GM12891 (cell line): ENCODE measurements at regions not wholly inside any gene's neighbourhood (a gene's known extent, or its start where the extent isn't known, plus 50 kb on each side); places are given as distances from the start of the nearest gene placed in this dataset.
A peak's percentile ranks its signal among the peaks of the same experiment; 100 is the strongest.

Source experiments
- DNase-seq: peaks from one replicate; pipeline ENCODE4 v3.0.0; 2011; ENCODE audit warnings: low spot score; ENCODE audit not compliant: insufficient read length
- FAIRE-seq: peaks from 2 replicates; lab custom pipeline; 2011; peaks lifted over from hg19 to GRCh38; lab: Jason Lieb, UNC
- PAX5 ChIP-seq: IDR thresholded peaks from 2 replicates; pipeline ENCODE4 v1.6.1; 2011; ENCODE audit warnings: low read length, moderate library complexity, mild to moderate bottlenecking; ENCODE audit not compliant: insufficient read depth, severe bottlenecking
- POLR2A ChIP-seq: IDR thresholded peaks from 2 replicates; pipeline ENCODE4 v1.6.1; 2011; ENCODE audit warnings: low read depth, low read length, control low read depth
- POLR2AphosphoS5 ChIP-seq: IDR thresholded peaks from 2 replicates; pipeline ENCODE4 v1.6.1; 2011; ENCODE audit warnings: low read depth, low read length, control low read depth
- POU2F2 ChIP-seq: IDR thresholded peaks from 2 replicates; pipeline ENCODE4 v1.6.1; 2011; ENCODE audit warnings: low read depth, mild to moderate bottlenecking, control low read depth, low read length, moderate library complexity
- SPI1 ChIP-seq: IDR thresholded peaks from 2 replicates; pipeline ENCODE4 v1.6.1; 2011; ENCODE audit warnings: low read depth, low read length, control low read depth
- TAF1 ChIP-seq: IDR thresholded peaks from 2 replicates; pipeline ENCODE4 v1.6.1; 2011; ENCODE audit warnings: low read depth, low read length, control low read depth

DNA sequence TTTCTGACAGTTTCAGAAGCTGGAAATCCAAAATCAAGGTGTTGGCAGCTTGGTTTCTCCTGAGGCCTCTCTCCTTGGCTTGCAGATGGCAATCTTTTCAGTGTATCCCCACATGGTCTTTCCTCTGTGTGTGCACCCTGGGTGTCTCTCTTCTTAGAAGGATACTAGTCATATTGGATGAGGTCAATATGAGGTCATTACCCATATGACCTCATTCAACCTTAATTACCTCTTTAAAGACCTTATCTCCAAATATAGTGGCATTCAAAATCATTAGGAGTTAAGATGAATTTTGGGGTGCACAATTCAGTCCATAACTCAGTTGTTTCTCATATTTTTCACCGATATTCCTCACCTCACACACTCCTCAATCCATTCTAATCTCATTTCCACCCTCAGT is 92.4 kb upstream of the TGM3 start:
- FAIRE-seq (no peak), DNase-seq (no peak)
- no peak for TF ChIP-seq POLR2AphosphoS5
- TF ChIP-seq TAF1, result no peak
- TF ChIP-seq SPI1, result no peak
- TF ChIP-seq POLR2A, result no peak
- TF ChIP-seq PAX5, result no peak
- TF ChIP-seq POU2F2, result no peak

DNA sequence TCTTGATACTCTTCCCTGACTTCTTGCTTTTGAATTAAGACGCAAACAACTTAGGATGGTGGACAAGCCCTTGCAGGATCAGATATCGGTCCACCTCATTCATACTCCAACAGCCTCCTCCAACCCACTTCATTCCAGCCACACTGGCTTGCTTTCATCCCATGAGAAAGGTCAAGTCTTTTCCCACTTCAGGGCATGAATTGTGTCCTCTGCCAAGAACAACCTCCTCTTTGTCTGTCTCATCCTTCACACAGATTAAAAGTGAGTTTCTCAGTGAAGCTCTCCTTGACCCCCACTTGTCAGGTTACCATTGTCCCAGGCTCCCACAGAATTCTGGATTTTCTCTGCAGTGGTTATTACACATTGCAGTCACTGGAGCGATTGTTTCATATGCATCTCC is 91.8 kb upstream of the TGM3 start:
- DNase-seq (no peak), FAIRE-seq (no peak)
- TF ChIP-seq TAF1, result no peak
- TF ChIP-seq PAX5, result no peak
- no peak for TF ChIP-seq POLR2A
- no peak for TF ChIP-seq SPI1
- TF ChIP-seq POLR2AphosphoS5, result no peak
- no peak for TF ChIP-seq POU2F2

DNA sequence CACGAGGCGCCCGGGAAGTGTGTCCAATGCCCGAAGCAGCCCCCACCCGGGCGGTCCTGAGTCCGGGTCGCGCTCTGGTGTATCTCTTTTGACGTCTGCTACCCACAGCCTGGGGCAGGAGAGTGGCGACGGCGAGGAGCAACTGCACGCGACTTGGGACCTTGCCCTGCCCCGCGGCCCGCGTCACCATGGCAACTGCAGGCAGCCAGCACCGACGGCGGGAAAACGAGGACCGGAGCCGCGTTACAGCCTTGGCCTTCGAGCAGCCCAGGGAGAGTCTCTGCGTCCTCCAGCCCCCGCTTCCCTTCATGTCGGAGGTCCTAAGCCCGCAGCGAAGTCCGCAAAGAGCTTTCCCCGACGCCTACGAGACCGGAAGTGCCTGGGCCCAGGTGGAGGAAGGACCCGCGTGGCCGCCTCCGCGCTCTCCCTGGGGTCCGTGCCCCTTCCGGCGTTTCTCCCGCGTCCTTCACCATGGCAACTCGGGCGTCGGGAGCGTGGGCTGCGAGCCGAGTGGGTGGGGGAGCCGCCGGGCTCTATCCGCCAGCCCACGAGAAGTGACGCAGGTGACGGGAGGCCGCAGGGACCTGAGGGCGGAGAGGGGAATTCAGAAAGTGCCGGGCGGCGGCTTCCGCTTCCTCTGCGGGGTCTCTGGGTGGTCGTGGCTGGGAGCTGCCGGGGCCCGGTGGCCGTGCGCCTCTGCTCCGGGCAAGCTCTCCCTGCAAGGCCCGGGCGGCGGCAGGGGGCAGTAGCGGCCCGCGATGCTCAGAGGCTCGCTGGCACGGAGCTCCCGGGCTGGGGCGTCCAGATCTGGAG is 88.6 kb upstream of the TGM3 start:
- TF ChIP-seq POU2F2 (no peak), SPI1 (0 out of 2 replicates have a peak, but pooled peaks have one; percentile 4)
- DNase-seq (peak; percentile 87), FAIRE-seq (peak; percentile 74)

DNA sequence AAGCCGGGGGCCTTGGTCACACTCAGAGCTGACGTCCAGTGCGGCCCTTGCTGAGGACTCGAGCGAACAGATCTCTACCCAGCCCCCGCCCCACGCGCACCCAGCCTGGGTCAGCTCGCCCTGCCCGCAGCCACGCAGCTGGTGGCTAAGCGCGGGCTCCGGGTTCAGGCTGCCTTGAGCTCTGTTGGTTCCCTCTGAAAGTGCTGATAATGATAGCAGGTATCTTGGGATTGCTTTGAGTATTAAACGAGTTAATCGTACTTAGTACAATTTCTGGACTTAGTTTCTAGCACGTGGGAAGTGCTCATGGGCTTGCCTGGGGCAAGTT is 88.1 kb upstream of the TGM3 start:
- no peak for FAIRE-seq
- TF ChIP-seq TAF1 (no peak), PAX5 (no peak), SPI1 (no peak), POLR2AphosphoS5 (no peak), POU2F2 (no peak), POLR2A (no peak)

DNA sequence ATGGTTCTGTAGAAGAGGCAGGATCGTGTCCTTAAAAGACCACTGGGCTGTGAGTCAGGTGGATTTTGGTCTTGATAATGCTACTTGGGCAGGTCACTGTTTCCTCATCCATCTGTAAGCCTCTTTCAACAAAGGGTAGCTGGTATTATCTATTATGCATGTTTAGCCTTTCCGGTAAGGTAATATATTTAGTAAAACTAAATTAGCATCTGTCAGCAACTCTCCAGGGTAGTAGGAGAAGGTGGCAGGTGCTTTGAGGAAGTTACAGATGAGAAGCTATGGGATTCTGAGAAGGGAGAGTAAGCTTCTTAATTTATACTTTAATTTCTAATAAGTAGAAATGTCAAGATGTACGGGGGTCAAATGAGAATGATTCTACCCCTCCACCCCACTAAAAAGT is 86.9 kb upstream of the TGM3 start:
- FAIRE-seq (no peak), DNase-seq (no peak)
- TF ChIP-seq SPI1 (no peak), PAX5 (no peak)

More for the DNA sequence above, 88.1 kb upstream of the TGM3 start:
- DNase-seq, result no peak

DNA sequence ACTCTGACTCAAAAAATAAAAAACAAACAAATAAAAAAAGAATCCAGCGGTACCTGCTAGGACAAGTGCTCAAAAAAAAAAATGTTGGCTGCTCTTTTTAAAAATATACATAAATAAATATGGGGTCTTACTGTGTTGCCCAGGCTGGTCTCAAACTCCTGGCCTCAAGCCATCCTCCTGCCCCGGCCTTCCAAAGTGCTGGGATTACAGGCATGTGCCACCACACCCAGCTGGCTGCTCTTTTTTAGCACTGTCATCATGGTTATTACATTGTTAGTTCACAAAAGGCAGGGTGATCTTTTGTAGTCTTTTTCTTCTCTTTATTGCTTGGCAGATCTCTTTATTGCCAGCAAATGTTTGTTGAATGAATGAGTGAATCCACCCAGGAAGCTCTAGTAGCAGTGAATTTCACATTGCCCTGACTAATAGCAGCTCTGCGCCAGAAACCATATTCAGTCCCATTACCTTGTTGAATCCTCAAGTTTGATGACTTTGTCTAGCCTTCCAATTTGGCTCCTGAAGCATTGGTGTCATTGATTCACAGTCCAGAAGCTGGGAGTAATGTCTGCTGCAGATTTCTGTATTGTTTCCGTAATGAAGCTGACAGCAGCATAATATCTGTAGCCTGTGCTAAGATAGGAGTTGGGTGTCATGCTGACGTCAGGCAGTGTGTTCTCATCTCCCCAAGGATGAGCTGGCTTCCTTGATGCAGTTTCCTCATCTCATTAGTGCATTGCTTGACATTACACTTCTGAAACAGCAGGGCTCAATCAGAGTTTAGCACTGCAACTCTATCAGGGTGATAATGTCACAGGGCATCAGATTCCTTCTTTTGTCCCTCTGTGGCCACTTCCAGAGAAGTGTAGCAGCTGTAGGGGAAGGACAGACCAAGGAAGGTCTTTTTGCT is 84.9 kb upstream of the TGM3 start:
- no peak for DNase-seq
- peak; percentile 47 for FAIRE-seq
- TF ChIP-seq TAF1 (no peak), SPI1 (no peak), POLR2A (no peak), POLR2AphosphoS5 (no peak), PAX5 (no peak), POU2F2 (no peak)

DNA sequence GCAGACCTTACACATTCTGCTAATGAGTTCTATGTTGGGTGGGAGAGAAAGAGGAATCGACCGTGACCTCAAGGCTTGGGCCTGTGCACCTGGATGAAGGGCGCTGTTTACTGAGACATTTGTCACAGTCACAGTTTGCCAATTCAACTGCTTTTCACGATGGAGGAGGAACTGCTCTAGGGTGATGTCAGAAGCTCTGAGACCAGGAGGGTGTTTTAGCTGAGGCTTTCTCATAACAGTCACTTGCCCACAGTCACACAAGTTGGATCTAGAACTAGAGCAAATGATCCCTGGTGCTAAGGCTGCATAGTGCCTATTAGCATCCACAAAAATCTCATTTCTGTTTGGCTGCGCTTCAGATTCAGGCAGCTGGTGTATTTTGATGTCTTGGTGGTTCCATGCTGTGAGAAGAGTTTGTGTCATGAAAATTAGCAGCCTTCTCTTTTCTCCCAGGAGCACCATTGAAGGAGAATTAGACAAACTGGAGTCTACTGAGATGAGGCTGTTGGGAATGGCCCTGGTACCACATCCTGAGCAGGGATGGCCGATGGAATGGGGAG is 83.3 kb upstream of the TGM3 start:
- TF ChIP-seq POLR2AphosphoS5 (no peak), POU2F2 (no peak), SPI1 (no peak), TAF1 (no peak), PAX5 (no peak), POLR2A (no peak)
- DNase-seq, result no peak
- no peak for FAIRE-seq

DNA sequence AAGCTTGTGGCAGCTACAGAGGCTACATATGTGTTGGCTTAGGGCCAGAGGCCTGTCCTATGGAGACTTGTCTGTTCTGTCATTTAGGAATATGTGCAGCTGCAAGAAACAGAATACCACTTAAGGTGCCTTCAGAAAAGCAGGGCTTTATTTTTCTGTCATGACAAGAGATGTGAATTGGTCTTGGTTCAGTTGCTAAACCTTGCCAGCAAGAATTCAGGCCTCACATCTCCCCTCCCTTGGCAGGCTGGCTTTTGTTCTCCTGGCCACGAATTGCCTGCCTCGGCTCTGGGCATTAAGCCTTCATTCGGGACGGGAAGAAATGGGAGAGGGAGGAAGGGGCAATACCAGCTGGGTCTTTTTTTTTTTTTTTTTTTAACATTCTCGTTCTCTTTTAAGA is 82.4 kb upstream of the TGM3 start:
- no peak for TF ChIP-seq POLR2AphosphoS5
- no peak for TF ChIP-seq POLR2A
- TF ChIP-seq SPI1, result no peak
- no peak for TF ChIP-seq PAX5
- no peak for TF ChIP-seq POU2F2
- TF ChIP-seq TAF1, result no peak
- no peak for FAIRE-seq

DNA sequence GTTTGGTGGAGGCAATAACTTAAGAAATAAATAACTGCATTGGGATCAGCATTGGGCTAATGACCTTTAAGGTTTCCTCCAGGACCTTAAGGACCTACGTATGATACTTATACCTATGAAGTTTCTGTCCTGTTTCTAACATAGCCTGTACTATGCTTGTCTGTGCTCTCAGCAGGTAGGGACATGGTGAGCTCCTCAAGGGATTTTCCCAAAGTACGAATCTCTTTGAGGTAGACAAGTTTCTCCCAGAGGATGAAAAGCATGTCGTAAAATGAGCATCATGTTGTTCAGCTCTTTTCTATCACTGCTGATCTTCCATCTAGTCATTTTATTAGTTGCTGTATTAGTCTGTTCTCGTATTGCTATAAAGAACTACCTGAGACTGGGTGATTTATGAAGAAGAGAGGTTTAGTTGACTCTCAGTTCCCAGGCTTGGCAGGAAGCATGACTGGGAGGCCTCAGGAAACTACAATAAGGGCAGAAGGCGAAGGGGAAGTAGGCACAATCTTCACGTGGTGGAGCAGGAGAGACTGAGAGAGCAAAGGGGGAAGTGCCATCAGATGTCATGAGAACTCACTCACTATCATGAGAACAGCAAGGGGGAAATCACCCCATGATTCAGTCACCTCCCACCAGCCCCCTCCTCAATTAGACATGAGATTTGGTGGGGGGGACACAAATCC is 77.8 kb upstream of the TGM3 start:
- TF ChIP-seq SPI1, result peak; percentile 86
- TF ChIP-seq POLR2AphosphoS5, result no peak
- peak; percentile 6 for TF ChIP-seq PAX5
- DNase-seq, result no peak
- FAIRE-seq, result peak; percentile 31

More for the DNA sequence above, 82.4 kb upstream of the TGM3 start:
- no peak for DNase-seq

DNA sequence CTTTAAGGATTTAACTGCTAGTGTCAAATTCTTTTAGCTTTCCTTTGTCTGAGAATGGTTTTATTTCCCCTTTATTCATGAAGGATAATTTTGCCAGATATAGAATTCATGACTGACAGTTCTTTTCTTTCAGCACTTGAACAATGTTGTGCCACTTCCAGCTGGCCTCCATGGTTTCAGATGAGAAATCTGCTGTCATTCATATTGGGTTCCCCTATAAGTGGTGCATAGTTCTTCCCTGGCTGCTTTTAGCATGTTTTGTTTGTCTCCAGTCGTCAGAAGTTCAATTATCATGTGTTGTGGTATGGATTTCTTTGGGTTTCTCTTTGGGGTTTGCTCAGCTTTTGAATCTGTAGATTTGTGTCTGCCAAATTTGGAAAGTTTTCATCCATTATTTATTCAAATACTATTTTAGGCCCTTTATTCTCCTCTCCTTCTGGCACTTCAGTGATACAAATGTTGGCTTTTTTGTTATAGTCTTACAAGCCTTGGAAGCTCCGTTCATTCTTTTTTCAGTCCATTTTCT is 76.3 kb upstream of the TGM3 start:
- TF ChIP-seq POLR2A, result no peak
- TF ChIP-seq PAX5, result no peak
- no peak for TF ChIP-seq SPI1
- no peak for TF ChIP-seq POU2F2
- no peak for TF ChIP-seq POLR2AphosphoS5
- TF ChIP-seq TAF1, result no peak
- FAIRE-seq (no peak), DNase-seq (no peak)
